ENCODE measurements at regions not wholly inside any gene's neighbourhood (a gene's known extent, or its start where the extent isn't known, plus 50 kb on each side); places are given as distances from the start of the nearest gene placed in this dataset.
"Not testable (repeated sequence)": the region's sequence is repeated elsewhere in the genome, so short reads cannot be mapped to it uniquely, and the experiment has no call there.

DNA sequence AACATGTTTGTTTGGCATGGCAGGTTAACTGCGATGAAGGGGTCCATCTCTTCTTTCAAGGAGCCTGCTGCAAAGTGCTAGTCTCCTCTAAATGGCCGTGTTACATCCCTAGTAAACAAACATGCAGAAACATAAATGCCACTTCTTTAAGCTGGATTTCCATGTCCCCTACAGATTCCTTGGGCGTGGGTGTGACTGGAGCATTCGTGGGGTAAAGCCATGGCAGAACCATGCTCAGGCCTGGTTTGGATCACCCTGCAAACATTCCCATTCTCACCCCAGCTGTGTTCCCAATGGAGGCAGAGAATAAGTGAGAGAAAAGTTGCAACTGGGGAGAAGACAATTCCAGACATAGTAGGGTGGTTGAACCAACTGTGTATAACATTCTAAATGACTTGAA is 208.0 kb upstream of the FAM240B start:
- not testable (repeated sequence) for DNase-seq; H3K27me3 ChIP-seq (ENCODE audit: control insufficient read depth in 3 of 3, insufficient read depth in 3 of 3, low read length in 2 of 3); H3K36me3 ChIP-seq (ENCODE audit: control insufficient read depth in 4 of 4, insufficient read depth in 4 of 4, low read length in 4 of 4); H3K9ac ChIP-seq (ENCODE audit: insufficient read depth in 1 of 2, low read length in 2 of 2); H3K9me3 ChIP-seq (ENCODE audit: control insufficient read depth in 4 of 4, insufficient read depth in 3 of 4, low read length in 3 of 4); ATAC-seq (ENCODE audit: insufficient read depth, low FRiP score); H3K4me1 ChIP-seq (ENCODE audit: control insufficient read depth in 5 of 5, insufficient read depth in 5 of 5, low read length in 5 of 5); H3K27ac ChIP-seq (ENCODE audit: low read depth in 1 of 2, low read length in 1 of 2); H3K4me3 ChIP-seq
- 78 to 88% methylated on average over 2 of the region's 4 CpGs for WGBS, 2 donors

DNA sequence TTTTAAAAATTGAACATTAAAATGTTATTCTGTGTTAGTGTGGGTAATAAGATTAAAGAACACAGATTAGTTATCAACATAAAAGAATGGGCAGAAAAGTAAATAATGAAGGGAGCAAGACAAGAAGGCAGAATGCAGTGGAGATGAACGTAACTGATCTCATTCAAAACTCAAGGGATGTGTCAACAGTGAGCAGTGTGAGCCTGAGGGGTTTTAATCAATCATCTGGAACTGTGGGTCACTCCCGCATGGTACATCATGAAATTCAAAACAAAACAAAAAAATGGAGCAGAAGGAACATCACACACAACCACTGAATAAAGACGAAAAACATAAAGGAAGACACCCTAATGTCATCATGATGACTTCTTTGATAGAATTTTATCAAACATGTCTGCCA is 206.6 kb upstream of the FAM240B start:
- WGBS, 2 donors = no CpG with 5 or more reads among the region's 3 CpGs
- ATAC-seq (ENCODE audit: insufficient read depth, low FRiP score); H3K4me1 ChIP-seq (ENCODE audit: control insufficient read depth in 5 of 5, insufficient read depth in 5 of 5, low read length in 5 of 5); DNase-seq; H3K9ac ChIP-seq (ENCODE audit: insufficient read depth in 1 of 2, low read length in 2 of 2); H3K9me3 ChIP-seq (ENCODE audit: control insufficient read depth in 4 of 4, insufficient read depth in 3 of 4, low read length in 3 of 4); H3K27me3 ChIP-seq (ENCODE audit: control insufficient read depth in 3 of 3, insufficient read depth in 3 of 3, low read length in 2 of 3); H3K36me3 ChIP-seq (ENCODE audit: control insufficient read depth in 4 of 4, insufficient read depth in 4 of 4, low read length in 4 of 4); H3K27ac ChIP-seq (ENCODE audit: low read depth in 1 of 2, low read length in 1 of 2); H3K4me3 ChIP-seq: not testable (repeated sequence)

DNA sequence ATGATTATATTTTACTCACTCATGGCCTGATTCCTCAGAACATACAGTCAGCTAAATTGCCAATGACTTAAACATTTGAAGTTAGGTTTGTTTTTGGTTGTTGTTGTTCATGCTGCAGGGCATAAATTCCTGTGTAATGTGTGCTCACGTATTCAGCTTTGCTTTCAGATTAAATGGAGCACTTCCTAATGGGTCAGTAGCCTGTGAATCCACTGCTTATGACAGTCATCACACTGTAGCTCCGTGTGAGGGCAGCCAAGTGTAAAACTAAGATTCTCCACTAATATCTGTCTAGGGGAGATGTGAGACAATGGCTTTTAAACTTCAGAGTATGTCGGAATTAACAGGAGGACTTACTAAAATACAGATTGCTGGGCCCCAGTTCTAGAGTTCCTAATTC is 201.3 kb upstream of the FAM240B start:
- not testable (repeated sequence) for H3K36me3 ChIP-seq (ENCODE audit: control insufficient read depth in 4 of 4, insufficient read depth in 4 of 4, low read length in 4 of 4); DNase-seq; H3K9me3 ChIP-seq (ENCODE audit: control insufficient read depth in 4 of 4, insufficient read depth in 3 of 4, low read length in 3 of 4); H3K4me1 ChIP-seq (ENCODE audit: control insufficient read depth in 5 of 5, insufficient read depth in 5 of 5, low read length in 5 of 5); ATAC-seq (ENCODE audit: insufficient read depth, low FRiP score); H3K4me3 ChIP-seq; H3K27ac ChIP-seq (ENCODE audit: low read depth in 1 of 2, low read length in 1 of 2); H3K27me3 ChIP-seq (ENCODE audit: control insufficient read depth in 3 of 3, insufficient read depth in 3 of 3, low read length in 2 of 3); H3K9ac ChIP-seq (ENCODE audit: insufficient read depth in 1 of 2, low read length in 2 of 2)
- WGBS, 2 donors = no CpG with 5 or more reads among the region's 3 CpGs

DNA sequence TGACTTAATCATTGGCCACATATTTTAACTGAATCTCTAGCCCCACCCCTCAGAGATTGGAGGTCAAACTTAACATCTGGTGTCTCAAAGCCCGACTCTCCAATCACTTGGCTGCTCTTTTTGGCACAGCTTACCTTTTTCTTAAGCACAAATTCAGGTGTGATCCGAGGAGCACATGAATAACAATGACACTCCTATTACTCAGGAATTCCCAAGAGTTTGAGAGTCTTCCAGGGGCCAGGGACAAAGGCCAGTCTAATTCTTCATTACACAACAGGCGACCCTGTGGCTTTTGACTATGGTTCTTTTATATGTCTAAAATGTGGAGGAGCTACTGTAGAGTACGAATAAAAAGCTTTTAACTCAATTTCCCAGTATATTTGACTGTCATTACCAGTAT is 190.7 kb upstream of the FAM240B start:
- not testable (repeated sequence) for H3K27me3 ChIP-seq (ENCODE audit: control insufficient read depth in 3 of 3, insufficient read depth in 3 of 3, low read length in 2 of 3); H3K9me3 ChIP-seq (ENCODE audit: control insufficient read depth in 4 of 4, insufficient read depth in 3 of 4, low read length in 3 of 4); H3K4me3 ChIP-seq; H3K9ac ChIP-seq (ENCODE audit: insufficient read depth in 1 of 2, low read length in 2 of 2); H3K4me1 ChIP-seq (ENCODE audit: control insufficient read depth in 5 of 5, insufficient read depth in 5 of 5, low read length in 5 of 5); DNase-seq; H3K27ac ChIP-seq (ENCODE audit: low read depth in 1 of 2, low read length in 1 of 2); ATAC-seq (ENCODE audit: insufficient read depth, low FRiP score); H3K36me3 ChIP-seq (ENCODE audit: control insufficient read depth in 4 of 4, insufficient read depth in 4 of 4, low read length in 4 of 4)
- 61 to 69% methylated on average over 3 to 4 of the region's 4 CpGs for WGBS, 2 donors

DNA sequence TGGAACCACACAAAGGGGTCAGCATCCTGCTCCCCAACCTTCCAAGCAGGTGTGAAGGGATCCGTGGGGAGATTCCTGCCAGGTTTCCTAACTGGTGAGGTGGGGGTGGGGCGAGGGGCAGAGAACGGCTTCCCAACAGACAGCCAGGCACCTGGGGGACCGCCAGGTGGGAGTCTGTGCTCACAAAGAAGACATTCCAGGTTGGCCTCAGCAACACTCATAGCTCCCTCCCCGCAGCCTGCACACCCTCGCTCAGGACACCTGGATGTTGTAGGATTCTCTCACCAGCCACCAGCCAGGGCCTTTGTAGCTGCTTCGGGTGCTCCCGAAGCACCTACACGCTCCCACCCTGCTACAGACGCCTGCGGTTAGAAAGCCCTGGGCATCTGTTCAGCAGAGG is 184.8 kb upstream of the FAM240B start:
- H3K27ac ChIP-seq (ENCODE audit: low read depth in 1 of 2, low read length in 1 of 2); H3K4me1 ChIP-seq (ENCODE audit: control insufficient read depth in 5 of 5, insufficient read depth in 5 of 5, low read length in 5 of 5); H3K9me3 ChIP-seq (ENCODE audit: control insufficient read depth in 4 of 4, insufficient read depth in 3 of 4, low read length in 3 of 4); DNase-seq; H3K27me3 ChIP-seq (ENCODE audit: control insufficient read depth in 3 of 3, insufficient read depth in 3 of 3, low read length in 2 of 3); H3K9ac ChIP-seq (ENCODE audit: insufficient read depth in 1 of 2, low read length in 2 of 2); H3K4me3 ChIP-seq; H3K36me3 ChIP-seq (ENCODE audit: control insufficient read depth in 4 of 4, insufficient read depth in 4 of 4, low read length in 4 of 4); ATAC-seq (ENCODE audit: insufficient read depth, low FRiP score): not testable (repeated sequence)
- no CpG with 5 or more reads among the region's 11 CpGs for whole genome bisulfite sequencing, 2 donors

DNA sequence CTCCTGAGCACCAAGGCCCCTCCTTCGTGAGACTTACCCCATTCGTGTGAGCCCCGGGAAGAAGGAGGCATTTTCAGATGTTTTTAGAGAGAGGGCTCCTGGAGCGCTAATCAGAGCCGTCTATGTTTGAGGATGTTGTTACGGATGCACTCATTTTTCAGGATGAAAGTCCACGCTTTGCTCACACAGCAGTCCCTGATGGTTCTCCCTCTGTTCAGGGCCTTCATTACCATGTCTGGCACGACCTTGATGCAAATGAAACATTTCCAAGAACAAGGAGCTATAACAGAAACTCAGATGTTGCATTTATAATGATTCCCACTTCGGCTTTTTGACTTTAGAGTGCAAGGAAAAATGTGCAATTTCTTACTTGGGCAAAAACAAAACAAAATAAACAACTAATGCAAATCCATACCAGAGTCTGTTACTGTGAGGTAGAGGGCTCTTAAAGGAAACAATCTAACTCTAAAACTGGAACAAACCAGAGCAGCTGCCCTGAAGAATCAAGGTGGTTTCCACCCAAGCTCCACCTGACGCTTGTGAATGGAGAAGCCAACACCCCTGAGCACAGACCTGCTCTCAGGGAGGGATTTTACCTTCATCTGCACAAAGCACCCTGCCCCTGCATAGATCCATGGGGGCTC is 181.7 kb upstream of the FAM240B start:
- not testable (repeated sequence) for ATAC-seq (ENCODE audit: insufficient read depth, low FRiP score); H3K27ac ChIP-seq (ENCODE audit: low read depth in 1 of 2, low read length in 1 of 2); H3K27me3 ChIP-seq (ENCODE audit: control insufficient read depth in 3 of 3, insufficient read depth in 3 of 3, low read length in 2 of 3); DNase-seq; H3K9ac ChIP-seq (ENCODE audit: insufficient read depth in 1 of 2, low read length in 2 of 2); H3K9me3 ChIP-seq (ENCODE audit: control insufficient read depth in 4 of 4, insufficient read depth in 3 of 4, low read length in 3 of 4); H3K4me1 ChIP-seq (ENCODE audit: control insufficient read depth in 5 of 5, insufficient read depth in 5 of 5, low read length in 5 of 5); H3K36me3 ChIP-seq (ENCODE audit: control insufficient read depth in 4 of 4, insufficient read depth in 4 of 4, low read length in 4 of 4); H3K4me3 ChIP-seq
- no CpG with 5 or more reads among the region's 10 CpGs for WGBS, 2 donors

DNA sequence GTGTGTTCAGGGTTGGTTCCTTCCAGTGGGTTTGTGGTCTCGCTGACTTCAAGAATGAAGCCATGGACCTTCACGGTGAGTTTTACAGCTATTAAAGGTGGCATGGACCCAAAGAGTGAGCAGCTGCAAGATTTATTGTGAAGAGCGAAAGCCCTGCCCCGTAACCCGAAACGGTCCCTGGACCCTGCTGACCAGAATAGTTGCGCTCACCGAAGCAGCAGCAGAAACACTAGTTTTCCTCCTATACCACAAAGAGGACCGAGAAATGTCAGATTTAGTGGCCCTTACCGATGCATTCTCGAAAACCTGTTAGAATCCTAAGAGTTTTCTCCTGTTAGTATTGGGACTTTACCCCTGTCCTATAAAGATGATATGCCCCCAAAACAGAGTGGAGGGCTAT is 176.5 kb upstream of the FAM240B start:
- not testable (repeated sequence) for H3K36me3 ChIP-seq (ENCODE audit: control insufficient read depth in 4 of 4, insufficient read depth in 4 of 4, low read length in 4 of 4); H3K4me1 ChIP-seq (ENCODE audit: control insufficient read depth in 5 of 5, insufficient read depth in 5 of 5, low read length in 5 of 5); H3K4me3 ChIP-seq; ATAC-seq (ENCODE audit: insufficient read depth, low FRiP score); H3K27ac ChIP-seq (ENCODE audit: low read depth in 1 of 2, low read length in 1 of 2); H3K27me3 ChIP-seq (ENCODE audit: control insufficient read depth in 3 of 3, insufficient read depth in 3 of 3, low read length in 2 of 3); H3K9me3 ChIP-seq (ENCODE audit: control insufficient read depth in 4 of 4, insufficient read depth in 3 of 4, low read length in 3 of 4); H3K9ac ChIP-seq (ENCODE audit: insufficient read depth in 1 of 2, low read length in 2 of 2); DNase-seq
- WGBS, 2 donors = 97% methylated on average over 5 of the region's 11 CpGs; no CpG with 5 or more reads in 1 of the 2 donors

DNA sequence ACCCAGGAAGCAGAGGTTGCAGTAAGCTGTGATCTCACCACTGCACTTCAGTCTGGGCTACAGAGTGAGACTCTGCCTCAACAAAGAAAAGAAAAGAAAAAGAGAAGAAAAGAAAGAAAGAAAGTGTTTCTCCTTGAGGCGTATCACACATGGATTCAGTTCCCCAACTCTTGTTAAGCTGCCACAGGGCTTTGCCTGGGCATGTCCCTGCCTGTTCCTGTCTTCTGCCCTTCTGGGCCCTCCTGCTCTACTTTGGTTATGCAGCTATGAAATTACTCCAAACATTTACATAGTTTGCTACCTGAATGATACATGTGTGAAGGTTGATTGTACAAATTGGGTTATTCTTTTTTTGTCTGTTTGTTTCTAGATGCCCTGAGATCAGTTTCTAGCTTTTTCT is 175.3 kb upstream of the FAM240B start:
- H3K4me3 ChIP-seq; H3K9me3 ChIP-seq (ENCODE audit: control insufficient read depth in 4 of 4, insufficient read depth in 3 of 4, low read length in 3 of 4); ATAC-seq (ENCODE audit: insufficient read depth, low FRiP score); DNase-seq; H3K9ac ChIP-seq (ENCODE audit: insufficient read depth in 1 of 2, low read length in 2 of 2); H3K4me1 ChIP-seq (ENCODE audit: control insufficient read depth in 5 of 5, insufficient read depth in 5 of 5, low read length in 5 of 5); H3K27me3 ChIP-seq (ENCODE audit: control insufficient read depth in 3 of 3, insufficient read depth in 3 of 3, low read length in 2 of 3); H3K27ac ChIP-seq (ENCODE audit: low read depth in 1 of 2, low read length in 1 of 2); H3K36me3 ChIP-seq (ENCODE audit: control insufficient read depth in 4 of 4, insufficient read depth in 4 of 4, low read length in 4 of 4): not testable (repeated sequence)
- no CpG with 5 or more reads among the region's 1 CpG for WGBS, 2 donors
